ENCODE measurements at regions not wholly inside any gene's neighbourhood (a gene's known extent, or its start where the extent isn't known, plus 50 kb on each side); places are given as distances from the start of the nearest gene placed in this dataset.

DNA sequence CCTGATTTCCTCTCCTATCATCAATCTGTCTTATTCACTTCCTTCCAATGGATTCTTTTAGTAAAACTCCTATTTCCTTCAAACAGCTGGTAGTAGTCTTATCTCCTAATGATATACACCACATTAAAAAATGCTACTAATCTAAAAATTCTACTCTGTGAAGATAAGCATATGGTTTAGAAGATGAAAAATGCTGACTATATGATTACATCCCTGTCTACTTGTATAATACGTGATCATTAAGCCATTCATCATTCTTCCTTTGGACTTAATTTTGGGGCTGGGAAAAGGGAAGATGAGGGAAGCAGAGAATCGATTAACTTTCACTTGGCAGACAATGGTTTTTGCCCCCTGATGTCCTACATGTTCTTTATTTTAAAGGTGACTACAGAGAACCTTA lies 453.1 kb downstream of the NSUN3 start:
- Histone ChIP-seq H3K9ac (no peak overlapping the region), H3K36me3 (ENCODE audit: control insufficient read depth, insufficient read depth, low read length) (no peaks in the 10 kb centered on the region), H2AFZ (no peak overlapping the region), H3K79me2 (no peaks in the 10 kb centered on the region), H3K27me3 (ENCODE audit: control insufficient read depth, insufficient read depth, low read length) (no peaks in the 10 kb centered on the region), H3K9me3 (ENCODE audit: control insufficient read depth, low read length) (no peaks in the 10 kb centered on the region), H3K4me3 (ENCODE audit: low read depth, low read length) (no peak overlapping the region), H3K4me2 (ENCODE audit: low read length) (no peak overlapping the region), H3K4me1 (no peaks in the 10 kb centered on the region), H3K27ac (no peak overlapping the region)
- TF ChIP-seq CTCF (IDR thresholded peaks at IDR 0.05): no peak

- no peaks in the 10 kb centered on the region for H3K9me3 ChIP-seq (ENCODE audit: control insufficient read depth, low read length)
- H3K4me2 ChIP-seq (ENCODE audit: low read length): no peak overlapping the region
- H3K27ac ChIP-seq: no peak overlapping the region
- TF ChIP-seq CTCF (IDR thresholded peaks at IDR 0.05): no peak
- no peaks in the 10 kb centered on the region for H3K27me3 ChIP-seq (ENCODE audit: control insufficient read depth, insufficient read depth, low read length)
- H3K9ac ChIP-seq: no peak overlapping the region
- H3K4me3 ChIP-seq (ENCODE audit: low read depth, low read length): no peak overlapping the region
- no peaks in the 10 kb centered on the region for H3K36me3 ChIP-seq (ENCODE audit: control insufficient read depth, insufficient read depth, low read length)
- H2AFZ ChIP-seq: no peak overlapping the region
- H3K79me2 ChIP-seq: no peaks in the 10 kb centered on the region
- H3K4me1 ChIP-seq: no peaks in the 10 kb centered on the region
Observed at GRCh38 chr3:94520364-94520763, 457.5 kb downstream of the NSUN3 start.

DNA sequence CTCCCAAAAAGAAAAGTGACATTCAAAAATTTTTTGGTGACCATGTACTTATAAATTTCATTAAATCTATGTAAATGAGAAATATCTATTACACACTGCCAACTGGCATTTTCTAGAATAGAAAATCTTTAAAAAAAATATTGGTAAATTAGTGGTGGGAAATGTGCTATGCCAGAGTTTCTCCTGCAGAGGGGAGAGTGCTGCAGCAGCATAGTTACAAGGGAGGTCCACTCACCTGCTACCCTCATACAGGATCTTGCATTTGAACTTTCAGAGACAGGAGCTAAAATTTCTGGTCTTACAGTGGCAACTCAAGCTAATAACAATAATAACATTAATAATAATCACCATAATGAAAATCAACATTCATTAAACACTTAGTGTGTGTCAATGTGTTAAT lies 459.6 kb downstream of the NSUN3 start:
- H3K9ac ChIP-seq: no peak overlapping the region
- no peaks in the 10 kb centered on the region for H3K4me1 ChIP-seq
- H2AFZ ChIP-seq: no peak overlapping the region

DNA sequence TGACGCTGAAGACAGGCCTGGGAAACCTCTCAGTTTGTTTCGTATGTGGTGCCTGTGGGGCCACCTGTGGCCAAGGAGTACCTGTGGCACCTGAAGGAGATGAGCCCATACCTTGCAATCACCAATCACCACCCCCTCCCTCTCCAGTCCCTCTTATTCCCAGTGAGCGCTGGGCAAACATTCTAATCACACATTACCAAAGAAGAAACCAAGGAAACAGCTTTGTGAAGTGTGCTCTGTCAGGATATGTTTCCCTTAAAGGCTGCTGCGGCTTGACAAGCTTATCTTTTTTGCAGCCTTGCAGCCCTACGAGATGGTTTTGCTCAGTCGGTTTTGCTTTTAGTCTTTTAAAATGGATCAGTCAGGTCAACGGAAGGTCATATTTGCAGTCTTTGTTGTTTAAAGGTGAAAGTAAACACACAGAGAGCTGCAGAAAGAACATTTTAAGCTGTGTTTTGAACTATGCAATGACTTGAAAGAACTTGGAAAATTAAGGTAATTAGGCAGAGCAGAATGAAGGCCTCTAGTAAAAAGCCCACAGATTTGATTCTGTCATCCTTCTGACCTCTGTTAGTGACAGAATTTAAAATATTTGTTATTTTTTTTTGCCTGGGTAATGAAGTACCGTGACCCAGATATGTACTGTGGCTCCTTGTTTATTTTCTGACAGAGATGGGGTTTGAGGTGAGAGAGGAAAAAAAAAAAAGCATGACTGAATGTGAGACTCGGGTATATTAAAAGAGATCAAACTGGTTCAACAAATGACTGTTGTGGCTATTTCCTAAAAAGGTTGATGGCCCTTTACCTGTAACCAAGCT lies 461.4 kb downstream of the NSUN3 start:
- no peak overlapping the region for H3K4me2 ChIP-seq (ENCODE audit: low read length)
- no peak overlapping the region for H3K9ac ChIP-seq
- no peaks in the 10 kb centered on the region for H3K36me3 ChIP-seq (ENCODE audit: control insufficient read depth, insufficient read depth, low read length)
- no peak for TF ChIP-seq CTCF (IDR thresholded peaks at IDR 0.05)
- H3K79me2 ChIP-seq: no peaks in the 10 kb centered on the region
- H3K27me3 ChIP-seq (ENCODE audit: control insufficient read depth, insufficient read depth, low read length): no peaks in the 10 kb centered on the region
- H3K4me3 ChIP-seq (ENCODE audit: low read depth, low read length): no peak overlapping the region
- no peaks in the 10 kb centered on the region for H3K9me3 ChIP-seq (ENCODE audit: control insufficient read depth, low read length)
- H2AFZ ChIP-seq: no peak overlapping the region
- no peak overlapping the region for H3K27ac ChIP-seq
- no peaks in the 10 kb centered on the region for H3K4me1 ChIP-seq

More for the DNA sequence above, 459.6 kb downstream of the NSUN3 start:
- Histone ChIP-seq H3K27ac (no peak overlapping the region), H3K27me3 (ENCODE audit: control insufficient read depth, insufficient read depth, low read length) (no peaks in the 10 kb centered on the region), H3K36me3 (ENCODE audit: control insufficient read depth, insufficient read depth, low read length) (no peaks in the 10 kb centered on the region), H3K4me2 (ENCODE audit: low read length) (no peak overlapping the region), H3K9me3 (ENCODE audit: control insufficient read depth, low read length) (no peaks in the 10 kb centered on the region), H3K4me3 (ENCODE audit: low read depth, low read length) (no peak overlapping the region), H3K79me2 (no peaks in the 10 kb centered on the region)
- no peak for TF ChIP-seq CTCF (IDR thresholded peaks at IDR 0.05)

- Histone ChIP-seq H3K27ac (no peak overlapping the region), H2AFZ (no peak overlapping the region), H3K9me3 (ENCODE audit: control insufficient read depth, low read length) (no peaks in the 10 kb centered on the region), H3K4me1 (no peaks in the 10 kb centered on the region), H3K36me3 (ENCODE audit: control insufficient read depth, insufficient read depth, low read length) (no peaks in the 10 kb centered on the region), H3K9ac (no peak overlapping the region), H3K79me2 (no peaks in the 10 kb centered on the region), H3K4me3 (ENCODE audit: low read depth, low read length) (no peak overlapping the region), H3K4me2 (ENCODE audit: low read length) (no peak overlapping the region), H3K27me3 (ENCODE audit: control insufficient read depth, insufficient read depth, low read length) (no peaks in the 10 kb centered on the region)
- no peak for TF ChIP-seq CTCF (IDR thresholded peaks at IDR 0.05)
Observed at GRCh38 chr3:94525043-94525442, 462.2 kb downstream of the NSUN3 start.

Data from parathyroid adenoma (tissue), 2 donors.